HG02610 (cell line): ENCODE measurements at regions not wholly inside any gene's neighbourhood (a gene's known extent, or its start where the extent isn't known, plus 50 kb on each side); places are given as distances from the start of the nearest gene placed in this dataset.
A peak's percentile ranks its signal among the peaks of the same experiment; 100 is the strongest.

Experiments used
- ATAC-seq: cut with Tn5 transposase; IDR thresholded peaks from one replicate; pipeline ENCODE4 v1.9.1; 2021; ENCODE audit warnings: mild to moderate bottlenecking, moderate library complexity; ENCODE audit not compliant: unreplicated experiment

DNA sequence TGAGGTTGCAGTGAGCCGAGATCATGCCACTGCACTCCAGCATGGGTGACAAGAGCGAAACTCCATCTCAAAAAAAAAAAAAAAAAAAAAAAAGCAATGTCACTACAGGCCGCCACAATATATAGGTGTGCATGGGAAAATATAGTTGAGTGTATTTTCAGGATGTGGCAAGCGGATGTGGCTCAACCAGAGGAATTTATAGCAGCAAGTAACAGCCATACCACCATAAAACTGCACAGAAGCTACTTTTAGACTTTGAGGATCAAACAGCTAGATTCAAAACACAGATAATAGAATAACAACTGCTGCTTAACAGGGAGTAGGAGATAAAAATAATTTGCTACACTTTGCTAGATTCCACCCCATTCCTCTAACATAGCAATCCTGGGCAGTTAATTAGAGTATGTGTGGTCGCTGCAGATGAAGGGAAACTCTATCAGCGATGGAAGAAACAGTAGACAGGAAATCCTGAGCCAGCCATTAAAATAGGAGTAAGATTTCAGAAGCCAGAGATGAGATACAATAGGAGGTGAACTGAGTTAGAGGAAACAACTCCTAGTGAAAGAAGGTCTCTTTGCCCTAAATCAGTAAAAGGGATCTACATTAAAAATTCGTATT lies 318.7 kb upstream of the STT3B start:
- peak; percentile 70 for ATAC-seq

DNA sequence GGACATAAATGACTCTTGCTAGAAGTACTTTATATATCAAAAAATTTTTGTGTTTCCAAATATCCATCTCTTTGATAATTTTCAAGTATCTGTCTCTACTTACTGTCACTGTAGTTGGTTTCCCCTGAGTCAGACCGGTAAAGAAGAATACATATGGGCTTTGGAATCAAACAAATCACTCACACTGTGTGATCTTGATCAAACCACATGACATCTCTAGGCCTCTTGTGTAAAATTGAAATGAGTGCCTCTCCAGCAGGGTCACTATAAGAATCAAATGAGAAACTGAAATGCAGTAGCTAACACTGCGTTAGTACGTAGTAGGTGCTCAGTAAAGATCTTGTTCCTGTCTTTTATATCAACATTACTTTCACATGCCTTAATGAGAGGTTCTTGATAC lies 314.6 kb upstream of the STT3B start:
- ATAC-seq: no peak

DNA sequence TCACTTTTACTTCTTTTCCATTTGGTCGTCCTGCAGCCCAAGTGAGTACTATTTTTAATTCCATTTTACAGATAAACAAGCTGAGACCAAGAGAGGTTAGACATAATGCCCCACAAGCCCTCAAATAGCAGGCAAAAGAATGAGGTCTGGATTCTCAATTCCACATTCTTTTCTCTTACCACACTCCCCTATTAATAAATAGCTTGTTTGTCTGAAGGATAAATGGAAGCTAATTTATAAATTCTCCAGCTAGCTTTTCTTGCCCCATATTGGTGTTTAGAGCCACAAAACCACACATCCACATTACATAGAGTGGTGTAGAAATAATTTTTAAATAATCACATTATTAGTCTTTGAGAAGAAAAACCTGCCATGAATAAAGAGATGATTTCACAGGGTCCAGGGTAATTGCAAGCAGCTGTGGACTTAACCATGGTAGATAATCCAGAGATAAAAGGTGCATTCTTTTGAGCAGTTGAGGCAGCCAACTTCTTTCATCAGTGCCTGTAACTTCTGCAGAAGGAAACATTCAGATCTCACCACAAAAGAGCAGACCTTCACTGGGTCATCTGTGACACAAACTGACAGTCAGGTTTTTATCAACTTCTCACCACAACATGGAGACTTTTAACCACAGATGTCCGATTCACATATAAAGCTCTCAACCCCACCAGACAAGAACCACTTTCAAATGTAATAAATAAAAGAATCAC lies 313.4 kb upstream of the STT3B start:
- peak; percentile 79 for ATAC-seq

DNA sequence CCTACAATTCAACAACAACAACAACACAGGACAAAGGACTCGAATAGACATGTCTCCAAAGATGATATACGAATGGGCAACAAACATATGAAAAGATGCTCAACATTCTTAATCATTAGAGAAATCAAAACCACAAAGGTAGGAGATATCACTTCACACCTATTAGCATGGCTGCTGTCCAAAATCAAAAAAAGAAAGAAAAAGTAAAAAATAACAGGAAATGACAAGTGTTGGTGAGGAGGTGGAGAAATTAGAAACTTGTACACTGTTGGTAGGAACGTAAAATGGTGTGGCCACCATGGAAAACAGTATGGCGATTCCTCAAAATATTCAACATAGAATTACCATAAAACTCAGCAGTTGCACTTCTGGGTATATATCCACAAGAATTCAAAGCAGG lies 312.3 kb upstream of the STT3B start:
- ATAC-seq: no peak

DNA sequence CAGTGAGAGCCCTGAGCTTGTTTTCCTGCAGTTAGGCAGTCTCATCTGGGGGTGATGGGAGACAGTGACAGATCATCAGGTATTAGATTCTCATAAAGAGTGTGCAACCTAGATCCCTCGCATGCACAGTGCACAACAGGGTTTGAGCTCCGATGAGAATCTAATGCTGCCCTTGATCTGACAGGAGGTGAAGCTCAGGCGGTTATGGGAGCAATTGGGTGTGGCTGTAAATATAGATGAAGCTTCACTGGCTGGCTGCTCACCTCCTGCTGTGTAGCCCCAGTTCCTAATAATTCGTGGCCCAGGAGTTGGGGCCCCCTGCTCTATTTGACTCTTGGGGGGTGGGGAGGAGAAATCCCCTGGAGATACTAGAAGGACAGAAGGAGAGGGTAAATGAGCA lies 309.4 kb upstream of the STT3B start:
- ATAC-seq: no peak

DNA sequence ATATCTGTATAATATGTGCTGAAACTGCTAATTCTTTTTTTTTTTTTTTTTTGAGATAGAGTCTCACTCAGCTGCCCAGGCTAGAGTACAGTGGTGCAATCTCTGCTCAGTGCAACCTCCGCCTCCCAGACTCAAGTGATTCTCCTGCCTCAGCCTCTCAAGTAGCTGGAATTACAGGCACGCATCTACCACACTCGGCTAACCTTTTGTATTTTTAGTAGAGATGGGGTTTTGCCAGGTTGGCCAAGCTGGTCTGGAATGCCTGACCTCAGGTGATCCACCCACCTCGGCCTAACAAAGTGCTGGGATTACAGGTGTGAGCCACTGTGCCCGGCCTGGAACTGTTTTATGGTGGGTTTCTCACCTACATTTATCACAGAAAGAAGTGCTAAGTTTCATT lies 307.8 kb upstream of the STT3B start:
- no peak for ATAC-seq

DNA sequence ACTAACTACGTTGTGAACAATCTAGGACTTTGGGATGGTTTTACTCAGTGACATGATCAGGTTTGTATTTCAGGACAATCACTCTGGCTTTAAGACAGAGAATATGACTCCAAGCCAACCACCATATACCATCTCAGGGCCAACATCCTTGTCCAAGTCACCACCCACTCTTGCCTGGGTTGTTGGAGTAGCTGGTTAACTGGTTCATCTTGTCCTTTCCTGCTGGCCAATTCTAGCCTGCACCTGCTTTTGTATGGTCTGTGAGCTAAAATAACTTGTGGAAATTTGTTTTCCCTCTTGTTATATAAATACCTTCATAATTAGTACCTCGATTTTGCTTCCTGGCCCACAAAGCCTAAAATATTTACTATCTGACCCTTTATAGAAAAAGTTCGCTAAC lies 306.8 kb upstream of the STT3B start:
- ATAC-seq: no peak

DNA sequence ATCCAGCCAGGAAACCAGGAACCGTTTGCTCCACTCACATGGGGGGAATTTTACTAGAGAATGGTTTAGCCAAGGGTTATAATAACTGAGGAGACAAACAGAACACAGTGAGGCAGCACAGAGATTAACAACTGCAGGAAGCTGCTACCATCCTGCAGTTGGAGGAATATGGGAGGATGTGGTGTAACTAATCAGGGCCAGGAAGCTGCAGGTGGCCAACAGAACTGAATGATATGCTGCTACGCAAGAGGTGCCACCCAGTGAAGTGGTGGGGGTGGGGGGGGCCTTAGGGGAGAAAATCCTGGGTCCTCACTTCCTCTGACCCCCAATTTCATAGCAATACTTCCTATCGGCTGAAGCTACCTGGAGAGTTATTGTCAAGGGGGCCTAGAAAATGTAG lies 306.4 kb upstream of the STT3B start:
- ATAC-seq: no peak

DNA sequence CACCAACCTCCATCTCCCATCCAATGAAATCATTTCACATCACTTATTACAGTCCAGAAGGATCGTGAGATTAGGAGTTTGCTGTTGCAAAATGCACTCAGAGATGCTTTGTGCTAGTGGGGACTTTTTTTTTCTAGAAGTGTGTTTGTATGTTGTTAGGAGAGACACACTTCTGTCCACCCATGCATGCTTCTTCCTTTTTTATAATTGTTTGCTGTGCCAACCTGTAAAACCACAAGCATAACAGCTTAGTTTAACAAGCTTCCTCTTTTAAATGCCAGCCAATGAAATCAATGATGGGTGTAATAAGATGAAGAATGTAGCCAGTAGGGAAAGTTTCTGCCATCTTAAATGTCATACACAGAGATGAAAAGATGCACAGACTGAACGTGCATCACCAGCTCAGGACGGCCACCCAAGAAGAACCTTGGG lies 305.6 kb upstream of the STT3B start:
- ATAC-seq: peak; percentile 35

DNA sequence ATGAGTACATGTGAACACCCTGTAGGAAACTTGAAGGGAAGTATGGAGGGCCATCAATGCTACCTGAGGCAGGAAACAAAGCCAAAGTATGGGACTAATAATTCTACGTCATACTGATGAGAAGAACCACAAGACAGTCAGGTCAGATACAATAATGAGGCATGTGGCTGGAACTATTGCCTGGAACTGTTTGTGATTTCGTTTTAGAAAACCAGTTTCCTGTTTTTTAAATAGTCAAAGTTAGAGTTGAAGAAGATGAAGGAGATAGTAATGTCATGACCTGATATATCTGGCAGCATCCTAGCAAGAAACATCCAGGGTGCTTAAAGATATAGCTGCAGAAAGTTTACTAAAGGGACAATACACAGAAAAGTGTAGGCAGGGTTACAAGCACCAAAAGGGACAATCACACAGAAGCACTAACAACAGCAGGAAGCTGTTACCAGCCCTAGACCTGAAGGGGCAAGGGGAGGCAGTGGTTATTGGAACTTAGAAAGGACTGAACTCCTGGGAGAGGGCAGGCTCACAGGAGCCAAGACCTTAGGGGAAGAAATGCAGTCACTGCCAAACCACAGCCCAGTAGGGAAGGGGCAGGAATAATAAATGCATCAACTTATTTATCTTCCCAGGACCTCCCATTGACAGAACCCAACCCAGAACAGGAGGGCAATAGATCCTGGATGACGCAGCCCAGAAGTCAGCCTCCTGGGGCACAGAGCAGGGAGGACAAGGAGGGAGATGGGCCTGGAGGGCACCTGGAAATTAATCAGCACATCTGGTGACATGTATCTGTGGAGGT lies 302.1 kb upstream of the STT3B start:
- ATAC-seq: peak; percentile 30

DNA sequence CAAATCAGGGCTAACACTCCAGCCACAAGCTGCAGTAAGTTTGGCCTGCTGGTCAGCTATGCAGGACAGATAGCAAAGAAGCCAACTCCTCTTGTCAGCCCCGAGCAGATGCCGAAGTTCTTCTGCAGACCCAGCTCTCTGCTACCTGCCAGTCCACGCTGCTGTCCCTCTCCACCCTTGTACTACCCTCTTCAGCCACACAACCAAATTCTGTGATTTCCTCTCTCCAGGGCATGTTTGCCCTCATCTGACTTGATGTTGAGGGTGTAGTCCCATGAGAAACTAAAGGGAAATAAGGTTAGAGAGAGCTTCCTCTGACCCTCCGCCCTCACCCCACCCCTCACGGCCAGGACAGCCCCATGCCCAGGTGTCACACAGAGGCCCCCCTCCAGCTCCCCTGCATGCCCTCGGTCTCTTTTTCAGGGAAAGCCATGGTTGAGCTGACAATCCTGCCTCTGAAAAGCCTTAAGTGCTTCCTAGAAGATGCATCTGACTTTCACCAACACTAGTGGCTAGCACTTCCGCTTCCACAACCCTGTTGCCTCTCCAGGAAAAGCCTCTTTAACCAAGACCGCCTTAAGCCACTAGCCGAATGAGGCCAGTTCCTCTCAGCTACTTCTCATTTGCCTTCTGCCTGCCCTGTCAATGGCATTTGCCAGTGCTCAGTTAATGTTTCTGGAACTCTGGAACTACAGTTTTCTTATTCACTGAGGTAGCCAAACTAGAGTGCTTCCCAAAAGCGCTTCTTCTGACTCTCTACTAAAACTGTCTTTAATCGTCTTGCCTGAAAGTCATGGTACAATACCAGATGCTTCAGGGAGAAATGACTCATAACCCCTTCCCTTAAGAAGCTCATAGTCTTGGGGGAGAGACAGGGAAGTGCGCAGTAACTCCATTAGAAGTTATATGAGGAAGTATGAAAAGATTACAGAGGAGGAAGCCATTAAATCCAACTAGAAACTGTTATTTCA lies 300.4 kb upstream of the STT3B start:
- ATAC-seq: peak; percentile 52

DNA sequence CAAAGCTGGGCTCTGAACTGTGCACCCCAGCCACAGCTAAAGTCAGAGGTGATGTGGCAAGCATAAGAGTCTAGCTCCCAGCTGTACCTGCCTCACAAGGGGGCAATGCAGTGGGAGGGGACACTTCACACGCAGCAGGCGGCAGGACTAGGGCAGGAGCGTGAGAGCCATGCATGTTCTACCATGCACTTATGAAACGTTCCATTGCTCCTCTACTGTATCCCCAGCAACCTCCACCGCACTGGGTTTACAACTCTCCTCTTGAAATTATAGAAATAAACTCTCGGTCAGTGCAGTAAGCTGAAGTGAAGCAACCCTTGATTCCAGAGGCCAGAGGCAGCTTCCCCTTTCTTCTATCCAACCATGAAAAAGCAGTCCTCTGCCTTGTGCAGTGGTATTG lies 298.6 kb upstream of the STT3B start:
- ATAC-seq: no peak

DNA sequence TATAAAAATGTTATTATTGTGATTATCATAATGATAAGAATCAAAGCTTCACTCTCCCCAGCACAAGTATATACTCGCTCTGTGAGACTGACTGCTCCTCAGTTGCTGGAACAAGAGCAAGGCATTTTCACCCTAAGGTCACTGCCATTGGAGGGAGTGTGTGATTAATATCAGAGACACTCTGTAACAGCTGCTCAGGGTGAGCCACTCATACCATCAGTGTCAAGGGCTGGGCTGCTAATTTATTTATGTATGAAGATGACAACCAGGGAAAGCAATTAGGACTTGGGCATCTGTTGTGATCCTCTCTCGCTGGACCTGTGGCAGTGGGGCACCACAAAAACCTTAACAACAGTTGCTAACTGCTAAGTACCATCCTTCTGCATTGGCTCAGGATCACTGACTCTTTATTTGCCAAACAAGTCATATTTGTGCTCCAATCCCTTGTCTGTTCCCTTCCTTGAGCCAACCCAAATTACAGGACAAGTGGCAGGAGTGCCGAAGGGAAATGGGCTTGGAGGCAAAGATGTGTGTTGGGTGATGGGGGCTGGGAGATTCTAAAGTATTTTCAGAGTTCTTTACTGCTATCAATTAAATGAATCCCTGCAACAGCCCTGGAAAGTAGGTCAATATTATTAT lies 297.5 kb upstream of the STT3B start:
- ATAC-seq: no peak

DNA sequence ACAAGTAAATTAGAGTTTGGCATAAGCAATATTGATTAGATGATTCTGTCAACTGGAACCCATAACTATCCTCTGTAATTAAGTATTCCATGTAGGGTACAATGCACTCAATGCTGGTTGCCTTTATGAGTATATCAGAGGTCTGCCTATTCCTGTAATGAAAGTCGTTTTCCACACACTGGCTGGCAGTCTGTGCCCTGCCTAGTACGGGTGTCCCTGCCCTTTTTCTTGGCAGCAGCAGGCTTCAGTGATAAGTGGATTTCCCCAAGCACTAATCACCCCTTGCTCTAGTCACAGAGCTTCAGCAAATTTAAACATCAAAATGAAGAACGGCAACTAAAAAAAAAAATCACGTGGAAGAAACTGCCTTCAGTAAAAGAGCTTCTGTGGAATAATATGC lies 294.8 kb upstream of the STT3B start:
- ATAC-seq: no peak

DNA sequence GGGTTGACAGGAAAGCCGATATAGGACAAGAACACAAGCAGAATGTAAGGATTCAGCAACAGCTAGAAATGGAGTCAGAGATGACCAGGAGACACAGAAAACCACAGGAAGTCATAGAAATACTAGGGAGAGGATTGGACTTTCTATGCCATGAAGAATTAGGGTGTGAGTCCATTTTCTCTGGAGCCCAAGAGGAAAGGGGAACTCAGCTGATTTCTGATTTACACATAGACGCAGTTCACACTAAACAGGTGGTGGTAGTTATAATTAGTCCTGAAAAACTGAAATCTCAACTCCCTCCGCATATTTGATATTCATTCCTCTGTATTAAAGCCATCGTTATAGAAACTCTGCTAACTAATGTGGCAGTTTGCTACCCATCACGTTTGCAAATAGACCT lies 292.7 kb upstream of the STT3B start:
- no peak for ATAC-seq

DNA sequence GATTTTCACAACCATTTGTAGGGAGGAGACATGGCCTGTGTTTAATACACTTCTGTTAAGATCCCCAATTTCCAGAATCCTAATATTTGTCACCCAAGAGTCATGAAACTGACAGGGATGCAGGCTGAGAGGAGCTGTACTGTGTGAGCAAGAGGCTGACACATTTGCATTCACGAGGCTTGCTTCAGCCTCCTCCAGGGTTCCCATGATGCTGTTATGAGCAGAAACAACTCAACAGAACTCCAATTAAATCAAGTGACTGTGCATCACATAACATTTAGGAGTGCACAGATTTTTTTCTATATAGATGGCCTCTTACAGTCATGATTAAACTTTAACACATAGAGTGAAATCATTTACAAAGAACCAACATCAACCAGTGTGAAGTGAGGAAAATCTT lies 292.3 kb upstream of the STT3B start:
- ATAC-seq: peak; percentile 35

DNA sequence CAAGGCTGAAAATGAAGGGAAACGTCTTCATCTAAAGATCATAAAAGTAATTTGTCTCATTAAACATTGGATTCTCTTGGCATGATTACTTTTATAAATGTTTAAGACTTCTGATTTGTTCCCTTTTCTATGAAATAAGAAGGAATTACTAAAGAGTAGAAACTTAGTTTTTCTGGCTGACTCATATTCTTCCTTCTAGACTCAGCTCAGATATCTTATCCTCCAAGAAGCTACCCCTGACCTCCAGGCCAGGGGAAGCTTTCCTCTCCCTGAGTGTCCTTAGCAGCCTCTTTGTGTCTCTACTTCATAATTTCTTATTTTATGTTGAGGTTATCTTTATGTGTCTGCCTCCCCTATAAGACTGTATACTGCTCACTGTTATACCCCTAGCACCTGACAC lies 291.9 kb upstream of the STT3B start:
- ATAC-seq: peak; percentile 22

DNA sequence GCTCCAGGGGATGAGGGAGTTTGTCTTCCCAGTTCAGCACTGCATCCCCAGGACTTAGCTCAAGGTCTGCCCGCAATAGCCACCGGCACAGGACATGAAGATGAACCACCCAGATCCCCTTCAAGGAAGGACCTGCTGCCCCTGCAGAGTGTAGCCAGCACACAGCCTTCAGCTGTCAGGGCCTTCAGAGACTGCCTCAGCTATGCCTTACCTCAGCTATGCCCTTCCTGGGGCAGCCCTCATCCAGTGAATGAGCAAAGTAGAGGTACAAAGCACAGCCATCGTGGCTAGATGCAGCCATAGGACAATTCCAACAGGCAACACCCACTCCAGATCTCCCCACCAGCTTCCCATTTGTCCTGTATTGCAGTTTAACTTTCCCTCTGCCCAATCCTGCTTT lies 291.2 kb upstream of the STT3B start:
- ATAC-seq: no peak

DNA sequence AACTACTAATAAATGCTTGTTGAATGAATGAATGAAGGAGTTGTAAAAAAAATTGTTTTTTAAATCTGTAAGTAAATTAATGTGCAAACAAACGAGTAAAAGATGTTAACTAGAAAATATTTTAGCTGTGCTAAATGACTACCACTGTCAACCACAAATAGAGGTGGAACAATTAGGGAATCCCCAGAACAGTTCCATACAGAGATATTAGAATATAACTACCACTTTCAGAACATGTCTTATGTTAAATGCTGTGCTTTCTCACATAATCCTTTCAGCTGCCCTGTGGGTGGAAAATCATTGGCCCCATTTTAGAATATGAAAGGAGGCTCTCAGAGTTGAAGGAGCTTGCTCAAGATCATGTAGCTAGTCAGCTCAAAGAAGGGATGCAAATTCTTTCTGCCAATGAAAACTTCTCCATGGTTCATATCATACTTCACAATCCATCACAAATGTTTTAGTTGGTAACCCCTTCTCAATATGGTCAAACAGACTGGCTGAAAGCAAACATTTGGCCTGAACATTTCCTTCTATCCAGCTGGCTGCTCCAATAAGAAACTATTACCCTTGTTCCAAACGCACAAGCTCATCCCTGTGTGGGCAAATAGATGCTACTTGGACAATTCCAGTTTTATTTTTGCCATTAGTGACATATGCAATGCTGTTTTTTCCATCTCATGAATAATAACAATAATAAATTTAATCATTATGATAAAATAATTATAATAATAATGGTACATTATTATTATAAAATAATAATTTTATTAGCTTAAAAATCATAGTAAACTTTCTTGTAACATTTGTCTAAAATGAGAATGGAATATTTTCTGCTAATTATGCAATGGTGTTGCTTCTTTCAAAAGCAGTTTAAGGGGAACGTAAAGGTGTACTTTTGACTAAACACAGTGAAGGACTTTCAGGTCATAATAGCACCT lies 290.4 kb upstream of the STT3B start:
- peak; percentile 69 for ATAC-seq
